Mesodermal cell (in vitro differentiated cells): ENCODE measurements at regions not wholly inside any gene's neighbourhood (a gene's known extent, or its start where the extent isn't known, plus 50 kb on each side); places are given as distances from the start of the nearest gene placed in this dataset.
"Not testable (repeated sequence)": the region's sequence is repeated elsewhere in the genome, so short reads cannot be mapped to it uniquely, and the experiment has no call there.

ENCODE experiments used
- H3K27ac ChIP-seq: 2 replicates; pipeline ENCODE4 v1.7.0; 2013; ENCODE audit warnings: mild to moderate bottlenecking, low read depth, low read length, moderate library complexity; ENCODE audit not compliant: severe bottlenecking
- H3K36me3 ChIP-seq: 2 replicates; pipeline ENCODE4 v1.7.1; 2013; ENCODE audit warnings: mild to moderate bottlenecking, low read length, moderate library complexity; ENCODE audit not compliant: control insufficient read depth, insufficient read depth
- H3K4me1 ChIP-seq: one replicate; pipeline ENCODE4 v1.7.1; 2013; ENCODE audit warnings: mild to moderate bottlenecking, low read length; ENCODE audit not compliant: insufficient read depth, control insufficient read depth, poor library complexity, severe bottlenecking
- H3K4me3 ChIP-seq: 2 replicates; pipeline ENCODE4 v1.7.0; 2013; ENCODE audit warnings: low read length, control low read depth, mild to moderate bottlenecking; ENCODE audit not compliant: insufficient read depth, poor library complexity, severe bottlenecking; ENCODE audit errors: extremely low read depth
- H3K9me3 ChIP-seq: 2 replicates; pipeline ENCODE4 v1.7.1; 2013; ENCODE audit warnings: mild to moderate bottlenecking, low read length, moderate library complexity; ENCODE audit not compliant: control insufficient read depth
- WGBS, 2 experiments: methylation state at CpG; one replicate each; pipeline ENCODE4 v1.1.5; 2013; ENCODE audit warnings: missing lambda C conversion rate in 2 of 2; ENCODE audit not compliant: insufficient coverage in 2 of 2; 5-methylcytosine and 5-hydroxymethylcytosine counted together

DNA sequence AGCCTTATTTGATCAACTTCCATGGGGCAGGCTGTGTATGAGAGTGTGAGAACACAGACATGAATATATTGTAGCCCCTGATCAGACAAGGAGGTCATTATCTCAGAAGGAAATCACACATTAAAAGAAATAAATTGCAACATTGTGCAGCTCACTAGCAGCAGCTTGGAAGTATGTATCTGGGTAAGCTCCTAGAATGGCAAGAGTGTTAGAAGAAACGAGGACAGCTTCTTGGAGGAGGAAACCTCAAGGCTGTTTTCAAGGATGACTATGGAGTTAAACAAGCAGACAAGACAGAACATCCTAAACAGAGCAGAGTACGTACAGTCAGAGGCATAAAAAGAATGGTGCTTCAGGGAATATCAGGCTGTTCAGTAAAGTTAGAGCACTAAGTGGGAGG lies 511.0 kb downstream of the SLCO4C1 start:
- WGBS, 2 experiments = 75 to 85% methylated on average over 1 to 2 of the region's 2 CpGs
- H3K4me1 ChIP-seq = no peaks in the 10 kb centered on the region
- no peak overlapping the region for H3K27ac ChIP-seq
- H3K36me3 ChIP-seq = no peaks in the 10 kb centered on the region
- H3K4me3 ChIP-seq = no peak overlapping the region
- H3K9me3 ChIP-seq = no peaks in the 10 kb centered on the region

DNA sequence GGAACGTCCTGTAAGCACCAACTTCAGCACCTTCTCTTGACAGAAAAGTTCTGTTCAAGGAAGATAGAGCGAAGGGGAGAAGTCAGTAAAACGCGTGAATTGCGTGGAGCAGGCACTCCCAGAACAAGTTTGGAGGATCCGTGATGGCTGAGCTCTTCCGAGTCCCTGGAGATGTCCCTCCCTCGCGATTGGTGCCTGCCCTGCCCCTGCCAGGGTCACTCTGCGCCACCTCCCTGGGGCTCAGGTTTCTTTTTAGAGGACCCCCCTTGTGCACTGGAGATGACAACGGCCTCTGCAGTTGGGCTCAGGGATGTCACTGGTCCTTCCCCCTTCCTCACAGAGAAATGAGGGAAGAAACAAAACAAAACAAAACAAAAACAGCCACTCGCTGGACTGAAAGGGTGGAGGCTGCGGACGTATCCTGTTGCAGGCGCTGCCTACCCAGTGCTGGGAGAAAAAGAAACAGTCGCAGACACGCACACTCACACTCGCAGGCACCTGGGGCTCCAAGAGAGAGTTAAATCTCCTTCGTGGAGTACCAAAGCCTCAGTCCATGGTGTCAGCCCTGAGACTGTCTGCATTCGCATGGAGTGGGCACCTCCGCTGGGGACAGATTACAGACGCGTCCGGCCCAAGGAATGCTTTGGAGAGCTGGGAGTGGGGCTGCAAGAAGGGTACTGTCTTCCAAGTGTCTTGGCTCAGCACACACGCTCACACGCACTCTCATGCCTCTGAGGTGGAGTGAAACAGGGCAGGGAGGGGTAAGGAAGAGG lies 512.7 kb downstream of the SLCO4C1 start:
- H3K36me3 ChIP-seq = no peaks in the 10 kb centered on the region
- no peaks in the 10 kb centered on the region for H3K9me3 ChIP-seq
- no peak overlapping the region for H3K27ac ChIP-seq
- no peaks in the 10 kb centered on the region for H3K4me1 ChIP-seq
- 92% methylated on average over 25 of the region's 26 CpGs for WGBS, 2 experiments
- H3K4me3 ChIP-seq = no peak overlapping the region

DNA sequence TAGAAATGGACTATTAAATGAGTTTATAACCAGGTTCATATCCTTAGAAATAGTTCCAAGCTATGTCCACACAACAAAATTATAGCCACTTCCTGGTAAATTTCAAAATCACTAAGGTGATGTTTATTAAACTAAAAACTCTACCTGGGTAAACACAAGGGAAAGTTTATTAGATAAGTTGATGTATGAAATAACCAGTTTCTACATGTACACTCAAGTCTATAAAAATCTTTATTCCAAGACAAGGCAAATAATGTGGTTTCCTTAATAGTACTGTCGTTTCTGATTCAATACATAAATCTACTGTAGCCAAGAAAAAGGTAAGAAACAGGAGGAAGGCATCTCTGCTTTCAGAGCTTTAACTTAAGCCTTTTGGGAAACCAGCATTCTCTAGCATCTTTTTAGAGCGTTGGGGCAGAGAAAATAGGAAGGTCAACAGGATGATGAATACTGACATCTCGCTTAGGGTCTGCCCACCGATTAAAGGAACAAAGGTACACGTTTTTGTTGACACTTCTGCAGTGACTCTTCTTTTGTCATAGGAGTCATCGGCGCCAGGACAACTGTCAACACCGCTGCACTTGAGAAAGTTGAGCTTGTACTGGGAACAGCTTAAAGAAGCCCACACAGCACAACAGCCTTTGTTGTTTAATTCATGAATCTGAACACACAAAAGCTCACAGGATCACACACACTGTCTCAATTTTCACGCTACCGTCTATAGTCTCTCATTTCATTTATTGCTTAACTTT lies 513.6 kb downstream of the SLCO4C1 start:
- Histone ChIP-seq H3K4me3 (no peak overlapping the region), H3K9me3 (no peaks in the 10 kb centered on the region), H3K36me3 (no peaks in the 10 kb centered on the region), H3K4me1 (no peaks in the 10 kb centered on the region), H3K27ac (no peak overlapping the region)
- WGBS, 2 experiments = 75 to 77% methylated on average over 9 to 10 of the region's 10 CpGs

DNA sequence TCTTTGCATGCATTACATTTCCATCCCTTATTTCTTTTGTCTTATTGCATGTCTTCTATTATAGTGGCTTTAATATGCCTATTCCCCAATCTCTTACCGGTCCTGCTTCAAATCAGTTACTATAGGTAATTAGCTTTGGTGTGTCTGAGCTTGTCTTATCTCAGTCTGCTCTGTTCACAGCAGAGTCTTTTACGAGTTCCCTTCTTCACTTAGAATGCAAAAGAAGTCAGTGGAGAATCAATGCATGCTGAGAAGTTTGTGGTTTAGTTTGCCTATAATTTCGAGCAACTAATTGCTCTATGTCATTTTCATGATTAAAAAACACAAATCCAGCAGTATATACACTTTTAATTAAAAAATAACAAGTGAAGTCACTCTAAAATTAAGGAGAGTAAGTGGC lies 545.0 kb downstream of the SLCO4C1 start:
- Histone ChIP-seq H3K4me1 (no peaks in the 10 kb centered on the region), H3K9me3 (no peaks in the 10 kb centered on the region), H3K36me3 (no peaks in the 10 kb centered on the region), H3K27ac (no peak overlapping the region), H3K4me3 (no peak overlapping the region)
- WGBS, 2 experiments = 80 to 100% methylated on average over 1 of the region's 3 CpGs

DNA sequence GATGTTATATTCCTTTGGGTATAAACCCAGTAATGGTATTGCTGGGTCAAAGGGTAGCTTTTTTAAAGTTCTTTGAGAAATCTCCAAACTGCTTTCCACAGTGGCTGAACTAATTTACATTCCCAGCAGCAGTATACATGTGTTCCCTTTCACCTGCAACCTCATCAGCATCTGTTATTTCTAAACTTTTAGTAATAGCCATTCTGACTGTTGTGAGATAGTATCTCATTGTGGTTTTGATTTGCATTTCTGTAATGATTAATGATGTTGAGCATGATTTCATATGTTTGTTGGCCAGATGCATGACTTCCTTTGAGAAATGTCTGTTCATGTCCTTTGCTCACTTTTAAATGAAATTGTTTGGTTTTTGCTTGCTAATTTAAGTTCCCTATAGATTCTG lies 553.1 kb downstream of the SLCO4C1 start:
- H3K4me1 ChIP-seq, H3K27ac ChIP-seq, H3K9me3 ChIP-seq, H3K4me3 ChIP-seq, H3K36me3 ChIP-seq: not testable (repeated sequence)

DNA sequence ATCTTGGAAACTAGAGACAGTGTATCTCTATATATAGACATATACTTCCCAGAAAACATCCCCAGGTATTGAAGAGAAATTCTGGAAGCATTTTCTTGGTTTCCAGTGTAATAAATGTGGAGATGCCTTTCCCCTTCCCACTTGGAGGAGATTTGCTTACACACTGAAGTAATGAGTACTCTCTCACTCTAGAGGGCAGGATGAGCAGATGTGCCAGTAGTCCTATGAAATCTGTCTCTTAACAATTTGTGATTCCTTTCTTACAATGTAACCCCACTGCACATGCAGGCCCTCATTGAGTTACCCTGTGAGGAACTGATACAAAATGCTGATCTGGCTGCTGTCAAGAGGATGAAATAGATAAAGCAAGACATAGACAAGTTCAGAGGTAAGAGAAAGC lies 567.2 kb downstream of the SLCO4C1 start:
- H3K36me3 ChIP-seq = no peaks in the 10 kb centered on the region
- H3K4me1 ChIP-seq = no peaks in the 10 kb centered on the region
- no peak overlapping the region for H3K4me3 ChIP-seq
- no peak overlapping the region for H3K27ac ChIP-seq
- H3K9me3 ChIP-seq = no peaks in the 10 kb centered on the region

DNA sequence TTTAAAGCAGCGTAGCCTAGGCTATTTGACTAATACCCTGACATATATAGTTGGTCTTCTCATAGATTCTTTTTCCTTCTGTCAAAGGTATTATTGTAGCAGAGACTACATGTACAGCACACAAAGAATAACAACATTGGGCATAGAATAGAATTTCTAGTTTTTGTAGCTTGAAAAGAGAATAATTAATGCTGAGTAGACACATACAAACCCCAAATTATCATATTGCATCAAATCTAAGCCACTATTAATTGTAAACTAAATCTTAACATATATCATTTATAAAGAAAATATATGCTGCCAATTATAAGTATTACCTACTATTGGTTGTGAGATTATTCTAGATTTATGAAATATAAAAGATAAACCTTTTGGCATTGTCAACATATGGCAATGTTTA lies 574.5 kb downstream of the SLCO4C1 start:
- no peaks in the 10 kb centered on the region for H3K9me3 ChIP-seq
- WGBS, 2 experiments = no CpG with 5 or more reads among the region's 1 CpG
- H3K4me3 ChIP-seq = no peak overlapping the region
- no peaks in the 10 kb centered on the region for H3K4me1 ChIP-seq
- H3K27ac ChIP-seq = no peak overlapping the region
- no peaks in the 10 kb centered on the region for H3K36me3 ChIP-seq

DNA sequence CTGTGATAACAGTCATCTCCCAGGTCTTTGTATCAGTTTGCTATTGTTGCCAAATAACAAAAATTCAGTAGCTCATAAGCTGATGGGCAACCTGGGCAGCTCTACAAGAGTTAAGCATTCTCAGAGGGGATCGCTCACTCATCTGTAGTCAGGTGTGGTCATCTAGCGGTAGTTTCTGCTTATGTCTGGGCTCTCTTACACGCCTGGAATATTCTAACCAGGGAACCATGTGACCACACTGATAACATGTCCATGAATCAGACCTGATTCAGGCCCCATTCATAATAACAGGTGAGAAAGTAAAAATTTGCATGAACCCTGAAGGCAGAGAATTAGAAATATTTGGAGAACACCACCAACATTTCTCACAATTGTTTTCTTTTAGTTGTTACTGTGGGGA lies 576.1 kb downstream of the SLCO4C1 start:
- Histone ChIP-seq H3K4me1 (no peaks in the 10 kb centered on the region), H3K9me3 (no peaks in the 10 kb centered on the region), H3K27ac (no peak overlapping the region), H3K36me3 (no peaks in the 10 kb centered on the region), H3K4me3 (no peak overlapping the region)
- 91 to 100% methylated on average over 1 to 3 of the region's 3 CpGs for WGBS, 2 experiments

DNA sequence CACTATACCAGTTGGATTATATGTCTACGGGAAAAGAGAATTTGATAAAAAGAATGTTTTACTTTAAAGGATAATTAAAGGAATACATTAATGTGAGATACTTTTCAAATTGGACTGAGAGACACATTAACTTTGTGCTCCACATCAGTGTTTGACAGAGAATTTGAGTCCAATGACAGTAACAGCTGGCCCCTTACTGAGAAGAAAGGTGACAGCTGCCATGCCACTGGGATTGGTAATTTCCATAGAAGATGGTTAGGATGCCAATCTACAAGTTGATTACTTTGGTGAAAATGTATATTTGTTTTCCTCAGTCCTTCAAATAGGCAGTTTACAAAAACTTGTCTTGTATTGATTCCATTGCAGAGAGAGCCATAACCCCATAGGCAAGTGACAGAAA lies 578.4 kb downstream of the SLCO4C1 start:
- no peaks in the 10 kb centered on the region for H3K9me3 ChIP-seq
- no peaks in the 10 kb centered on the region for H3K4me1 ChIP-seq
- no peaks in the 10 kb centered on the region for H3K36me3 ChIP-seq
- H3K27ac ChIP-seq = no peak overlapping the region
- no peak overlapping the region for H3K4me3 ChIP-seq
- WGBS, 2 experiments = no CpG with 5 or more reads among the region's 1 CpG

DNA sequence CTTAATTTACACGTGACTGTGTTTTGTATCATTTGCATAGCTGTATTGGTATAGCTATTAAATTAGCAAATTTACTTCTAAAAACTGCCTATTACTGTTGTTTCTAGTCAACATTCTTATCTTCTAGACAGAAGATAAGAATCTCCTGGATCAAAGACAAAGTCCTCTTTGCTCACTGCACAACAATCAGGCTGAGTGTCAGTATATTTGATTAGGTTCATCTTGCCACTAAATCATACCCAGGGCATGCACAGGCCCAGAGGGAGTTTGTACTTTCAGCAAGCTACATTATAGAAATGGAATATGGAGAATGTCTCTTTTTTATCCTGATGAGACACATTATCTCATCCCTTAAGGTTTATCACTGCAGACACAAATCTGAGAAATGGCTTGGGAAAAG lies 579.1 kb downstream of the SLCO4C1 start:
- no peak overlapping the region for H3K27ac ChIP-seq
- H3K4me1 ChIP-seq = no peaks in the 10 kb centered on the region
- H3K36me3 ChIP-seq = no peaks in the 10 kb centered on the region
- no peaks in the 10 kb centered on the region for H3K9me3 ChIP-seq
- no CpG with 5 or more reads among the region's 1 CpG for WGBS, 2 experiments
- no peak overlapping the region for H3K4me3 ChIP-seq

DNA sequence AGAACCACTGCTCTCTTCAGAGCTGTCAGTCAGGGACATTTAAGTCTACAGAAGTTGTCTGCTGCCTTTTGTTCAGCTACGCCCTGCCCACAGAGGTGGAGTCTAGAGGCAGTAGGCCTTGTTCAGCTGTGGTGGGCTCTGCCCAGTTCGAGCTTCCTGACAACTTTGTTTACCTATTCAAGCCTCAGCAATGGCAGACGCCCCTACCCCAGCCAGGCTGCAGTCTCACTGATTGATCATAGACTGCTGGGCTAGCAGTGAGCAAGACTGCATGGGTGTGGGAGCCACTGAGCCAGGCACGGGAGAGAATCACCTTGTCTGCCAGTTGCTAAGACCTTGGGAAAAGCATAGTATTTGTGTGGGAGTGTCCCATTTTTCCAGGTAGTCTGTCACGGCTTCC lies 580.3 kb downstream of the SLCO4C1 start:
- not testable (repeated sequence) for H3K4me1 ChIP-seq, H3K9me3 ChIP-seq, H3K4me3 ChIP-seq, H3K36me3 ChIP-seq, H3K27ac ChIP-seq
- WGBS, 2 experiments = 72 to 76% methylated on average over 4 to 5 of the region's 5 CpGs
